HCT116 (cell line): ENCODE measurements at regions not wholly inside any gene's neighbourhood (a gene's known extent, or its start where the extent isn't known, plus 50 kb on each side); places are given as distances from the start of the nearest gene placed in this dataset.

ENCODE experiments used
- ATAC-seq: fragments of 200-7000 bp; cut with Tn5 transposase; 2 replicates; pipeline ENCODE4 v1.9.1; 2020; ENCODE audit warnings: mild to moderate bottlenecking, moderate library complexity
- BruUV-seq: library from RNA; stranded (reverse); fragments of 400-500 nt; replicated peaks from 2 replicates; lab custom pipeline; 2021; lab: Mats Ljungman, UMichigan
- CTCF ChIA-PET: fragments of 300-600 bp; sonication (Branson Sonifier 250); formaldehyde crosslinking; loops from one replicate; lab custom pipeline; 2021; ENCODE audit warnings: antibody characterized with exemption; lab: Charles Lee
- POLR2A ChIA-PET: fragments of 300-600, 350-600 bp; sonication (Branson Sonifier 250); formaldehyde crosslinking; loops from one replicate; lab custom pipeline; 2021; ENCODE audit warnings: antibody characterized with exemption; lab: Charles Lee
- RAD21 ChIA-PET, 2 experiments: fragments of 300-600 bp; sonication (Branson Sonifier 250); formaldehyde crosslinking; loops; one replicate each; lab custom pipeline; 2023; ENCODE audit warnings: low total read pairs in 2 of 2; ENCODE audit not compliant: uncharacterized antibody in 2 of 2, unreplicated experiment in 2 of 2, low non-redundant PET in 1 of 2; lab: Charles Lee
- DNase-seq: peaks from one replicate; pipeline ENCODE4 v3.0.0-alpha.2; 2010; ENCODE audit warnings: low read depth, low spot score
- H2AFZ ChIP-seq: fragments of 200-600 bp; shearing (Covaris generic), sonication (generic); 2 replicates; pipeline ENCODE4 v1.6.1; 2017; ENCODE audit warnings: low read depth, mixed run types, mixed read lengths, antibody characterized with exemption, low read length; ENCODE audit not compliant: poor library complexity, severe bottlenecking
- H3K27ac ChIP-seq: 2 replicates; pipeline ENCODE4 v1.5.1; 2012; ENCODE audit warnings: low read depth, low read length
- H3K27me3 ChIP-seq: fragments of 200-600 bp; sonication (generic); 2 replicates; pipeline ENCODE4 v1.6.1; 2016; ENCODE audit warnings: mixed run types, low read length, mixed read lengths; ENCODE audit not compliant: insufficient read depth
- H3K36me3 ChIP-seq, 2 experiments: fragments of 200-500 bp in 1 of 2; fragments of 200-600 bp in 1 of 2; sonication (Bioruptor generic) in 1 of 2; sonication (generic) in 1 of 2; 2 replicates each; pipeline versions ENCODE4 v1.5.1 to v1.6.1; 2014 to 2016; ENCODE audit warnings: low read length in 2 of 2, inconsistent platforms in 1 of 2, mixed read lengths in 1 of 2, mixed run types in 1 of 2; ENCODE audit not compliant: insufficient read depth in 2 of 2, control insufficient read depth in 1 of 2
- H3K4me1 ChIP-seq, 2 experiments: fragments of 200-600 bp in 1 of 2; sonication (generic) in 1 of 2; 2 replicates each; pipeline versions ENCODE4 v1.5.1 to v1.6.1; 2012 to 2017; ENCODE audit warnings: low read length in 2 of 2, inconsistent platforms in 1 of 2, mild to moderate bottlenecking in 1 of 2, mixed read lengths in 1 of 2, mixed run types in 1 of 2, moderate library complexity in 1 of 2; ENCODE audit not compliant: insufficient read depth in 2 of 2, control insufficient read depth in 1 of 2
- H3K4me2 ChIP-seq: fragments of 200-600 bp; sonication (generic); 2 replicates; pipeline ENCODE4 v1.6.1; 2017; ENCODE audit warnings: mixed run types, low read length, mixed read lengths
- H3K4me3 ChIP-seq, 2 experiments: fragments of 200-600 bp in 1 of 2; sonication (generic) in 1 of 2; replicated peaks in 1 of 2; 2 replicates each; pipeline ENCODE4 v1.5.1; 2011 to 2016; ENCODE audit warnings: low read length in 2 of 2, control low read depth in 1 of 2, low read depth in 1 of 2, mild to moderate bottlenecking in 1 of 2, mixed read lengths in 1 of 2, mixed run types in 1 of 2
- H3K79me2 ChIP-seq: fragments of 200-600 bp; sonication (generic); 2 replicates; pipeline ENCODE4 v1.6.1; 2017; ENCODE audit warnings: mild to moderate bottlenecking, mixed run types, low read length, moderate library complexity, mixed read lengths; ENCODE audit not compliant: insufficient read depth
- H3K9ac ChIP-seq: fragments of 200-600 bp; sonication (generic); 2 replicates; pipeline ENCODE4 v1.6.1; 2016; ENCODE audit warnings: low read length, mixed read lengths
- H3K9me2 ChIP-seq: fragments of 200-600 bp; sonication (generic), shearing (Covaris generic); 2 replicates; pipeline ENCODE4 v1.6.1; 2017; ENCODE audit warnings: mixed run types, mild to moderate bottlenecking, moderate library complexity; ENCODE audit not compliant: insufficient read depth
- H3K9me3 ChIP-seq, 2 experiments: fragments of 200-500 bp in 1 of 2; fragments of 200-600 bp in 1 of 2; sonication (Bioruptor generic) in 1 of 2; sonication (generic) in 1 of 2; 2 replicates each; pipeline ENCODE4 v1.6.1; 2014 to 2017; ENCODE audit warnings: low read length in 2 of 2, mixed read lengths in 2 of 2, inconsistent platforms in 1 of 2, low read depth in 1 of 2, mild to moderate bottlenecking in 1 of 2, mixed run types in 1 of 2, moderate library complexity in 1 of 2; ENCODE audit not compliant: control insufficient read depth in 1 of 2, insufficient read depth in 1 of 2
- H4K20me1 ChIP-seq: fragments of 200-600 bp; sonication (generic), shearing (Covaris generic); 2 replicates; pipeline ENCODE4 v1.6.1; 2017; ENCODE audit warnings: mixed run types, mild to moderate bottlenecking, moderate library complexity; ENCODE audit not compliant: insufficient read depth
- CEBPB ChIP-seq: IDR thresholded peaks from 2 replicates; pipeline ENCODE4 v1.6.1; 2012; ENCODE audit warnings: low read depth
- ELF1 ChIP-seq: IDR thresholded peaks from 2 replicates; pipeline ENCODE4 v1.6.1; 2012; ENCODE audit warnings: low read depth, borderline replicate concordance
- EZH2 ChIP-seq: fragments of 200-600 bp; sonication (generic); IDR thresholded peaks from 2 replicates; pipeline ENCODE4 v1.6.1; 2017; ENCODE audit warnings: antibody characterized with exemption, mixed run types
- EZH2phosphoT487 ChIP-seq: fragments of 200-600 bp; IDR thresholded peaks from 2 replicates; pipeline ENCODE4 v1.6.1; 2018; ENCODE audit warnings: antibody characterized with exemption, borderline replicate concordance
- FOSL1 ChIP-seq: IDR thresholded peaks from 2 replicates; pipeline ENCODE4 v1.6.1; 2012; ENCODE audit warnings: low read depth
- JUND ChIP-seq: IDR thresholded peaks from 2 replicates; pipeline ENCODE4 v1.6.1; 2012
- POLR2A ChIP-seq: IDR thresholded peaks from 2 replicates; pipeline ENCODE4 v1.7.0; 2011; ENCODE audit warnings: borderline replicate concordance; ENCODE audit not compliant: insufficient read depth, insufficient read length; ENCODE audit errors: extremely low read depth
- POLR2AphosphoS5 ChIP-seq: IDR thresholded peaks from 2 replicates; pipeline ENCODE4 v1.6.1; 2011; ENCODE audit warnings: mild to moderate bottlenecking, low read depth, low read length, moderate library complexity
- SIN3A ChIP-seq: IDR thresholded peaks from 2 replicates; pipeline ENCODE4 v1.6.1; 2012; ENCODE audit warnings: low read depth
- SP1 ChIP-seq: IDR thresholded peaks from 2 replicates; pipeline ENCODE4 v1.6.1; 2012; ENCODE audit warnings: low read depth
- SRF ChIP-seq: IDR thresholded peaks from 2 replicates; pipeline ENCODE4 v1.6.1; 2012; ENCODE audit warnings: low read depth
- TCF7L2 ChIP-seq: IDR thresholded peaks from 2 replicates; pipeline ENCODE4 v1.7.0; 2011; ENCODE audit warnings: borderline replicate concordance, inconsistent platforms; ENCODE audit not compliant: insufficient read depth, insufficient read length; ENCODE audit errors: extremely low read depth
- YY1 ChIP-seq: IDR thresholded peaks from 2 replicates; pipeline ENCODE4 v1.6.1; 2011; ENCODE audit warnings: low read length, low read depth, moderate library complexity, mild to moderate bottlenecking; ENCODE audit not compliant: insufficient replicate concordance; ENCODE audit errors: extremely low read depth
- ZNF274 ChIP-seq: fragments of 200-500 bp; sonication (Bioruptor generic); IDR thresholded peaks from 2 replicates; pipeline ENCODE4 v1.6.1; 2014; ENCODE audit warnings: mild to moderate bottlenecking, low read depth, low read length, inconsistent platforms
- intact Hi-C: fragments of 100-400 bp; cut with micrococcal nuclease; formaldehyde crosslinking; loops from 2 replicates; pipeline ENCODE4 v1.10.0; 2022
- TF ChIP-seq, protein P1 (sequence below), 3 experiments: fragments of 200-600 bp in 1 of 3; sonication (generic) in 1 of 3; IDR thresholded peaks in 2 of 3; conservative IDR thresholded peaks in 1 of 3; 2 replicates each; pipeline ENCODE4 v1.5.1; 2012 to 2017; ENCODE audit warnings: low read depth in 2 of 3, low read length in 2 of 3, antibody characterized with exemption in 1 of 3, borderline replicate concordance in 1 of 3, control low read depth in 1 of 3, mild to moderate bottlenecking in 1 of 3, mixed read lengths in 1 of 3, mixed run types in 1 of 3, moderate library complexity in 1 of 3; ENCODE audit not compliant: insufficient read depth in 1 of 3
- TF ChIP-seq, protein P2 (sequence below): IDR thresholded peaks from 2 replicates; pipeline ENCODE4 v1.6.1; 2012
- TF ChIP-seq, protein P3 (sequence below): IDR thresholded peaks from 2 replicates; pipeline ENCODE4 v1.6.1; 2012
- TF ChIP-seq, protein P4 (sequence below): IDR thresholded peaks from 2 replicates; pipeline ENCODE4 v1.6.1; 2011; ENCODE audit warnings: mild to moderate bottlenecking, low read length, moderate library complexity; ENCODE audit not compliant: insufficient replicate concordance; ENCODE audit errors: extremely low read depth

DNA sequence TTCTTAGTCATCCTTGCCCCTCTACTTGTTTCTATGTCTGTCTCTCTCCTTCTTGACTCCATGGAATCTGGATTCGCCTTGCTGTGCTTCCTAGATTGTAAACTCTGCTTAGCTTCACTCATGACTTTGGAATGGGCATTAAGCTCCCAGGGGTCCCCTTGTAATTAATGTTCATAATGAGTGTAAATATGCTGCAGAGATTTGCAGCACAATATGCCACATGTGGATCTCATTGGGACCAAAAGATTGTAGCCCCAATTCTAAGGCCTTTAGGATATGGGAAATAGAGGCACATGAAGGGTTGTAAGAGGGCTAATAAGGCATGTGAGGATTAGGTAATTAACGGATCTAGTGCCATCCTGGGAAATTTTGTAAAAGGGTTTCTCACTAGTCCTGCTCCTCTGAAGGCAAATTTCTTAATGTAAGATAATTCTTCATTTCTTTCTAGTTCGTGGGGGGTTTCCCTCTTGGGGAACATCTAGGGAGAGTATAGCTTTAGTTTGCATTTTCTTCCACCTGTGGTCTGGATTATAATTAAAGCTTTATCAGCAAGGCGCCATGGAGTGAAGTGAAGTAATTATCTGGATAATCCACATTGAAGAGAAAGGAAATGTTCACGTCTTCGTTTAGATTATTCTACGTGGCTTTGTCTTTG is 659.2 kb upstream of the PLXNA2 start:
- H3K9ac ChIP-seq: no peak overlapping the region
- TF ChIP-seq SRF (no peak), SP1 (no peak), JUND (no peak), YY1 (no peak), POLR2AphosphoS5 (no peak), EZH2 (no peak), TCF7L2 (no peak), EZH2phosphoT487 (no peak), ZNF274 (no peak), CEBPB (no peak), FOSL1 (no peak), ELF1 (no peak), POLR2A (no peak), SIN3A (no peak)
- TF ChIP-seq, protein P1, sequence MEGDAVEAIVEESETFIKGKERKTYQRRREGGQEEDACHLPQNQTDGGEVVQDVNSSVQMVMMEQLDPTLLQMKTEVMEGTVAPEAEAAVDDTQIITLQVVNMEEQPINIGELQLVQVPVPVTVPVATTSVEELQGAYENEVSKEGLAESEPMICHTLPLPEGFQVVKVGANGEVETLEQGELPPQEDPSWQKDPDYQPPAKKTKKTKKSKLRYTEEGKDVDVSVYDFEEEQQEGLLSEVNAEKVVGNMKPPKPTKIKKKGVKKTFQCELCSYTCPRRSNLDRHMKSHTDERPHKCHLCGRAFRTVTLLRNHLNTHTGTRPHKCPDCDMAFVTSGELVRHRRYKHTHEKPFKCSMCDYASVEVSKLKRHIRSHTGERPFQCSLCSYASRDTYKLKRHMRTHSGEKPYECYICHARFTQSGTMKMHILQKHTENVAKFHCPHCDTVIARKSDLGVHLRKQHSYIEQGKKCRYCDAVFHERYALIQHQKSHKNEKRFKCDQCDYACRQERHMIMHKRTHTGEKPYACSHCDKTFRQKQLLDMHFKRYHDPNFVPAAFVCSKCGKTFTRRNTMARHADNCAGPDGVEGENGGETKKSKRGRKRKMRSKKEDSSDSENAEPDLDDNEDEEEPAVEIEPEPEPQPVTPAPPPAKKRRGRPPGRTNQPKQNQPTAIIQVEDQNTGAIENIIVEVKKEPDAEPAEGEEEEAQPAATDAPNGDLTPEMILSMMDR (IDR thresholded peaks at IDR 0.05 in 2 of 3, conservative IDR thresholded peaks at IDR 0.05 in 1 of 3; ENCODE audit: borderline replicate concordance in 1 of 3, insufficient read depth in 1 of 3, low read depth in 2 of 3, low read length in 2 of 3): no peak
- TF ChIP-seq, protein P2, sequence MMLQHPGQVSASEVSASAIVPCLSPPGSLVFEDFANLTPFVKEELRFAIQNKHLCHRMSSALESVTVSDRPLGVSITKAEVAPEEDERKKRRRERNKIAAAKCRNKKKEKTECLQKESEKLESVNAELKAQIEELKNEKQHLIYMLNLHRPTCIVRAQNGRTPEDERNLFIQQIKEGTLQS: no peak
- TF ChIP-seq, protein P3, sequence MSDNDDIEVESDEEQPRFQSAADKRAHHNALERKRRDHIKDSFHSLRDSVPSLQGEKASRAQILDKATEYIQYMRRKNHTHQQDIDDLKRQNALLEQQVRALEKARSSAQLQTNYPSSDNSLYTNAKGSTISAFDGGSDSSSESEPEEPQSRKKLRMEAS: no peak
- TF ChIP-seq, protein P4, sequence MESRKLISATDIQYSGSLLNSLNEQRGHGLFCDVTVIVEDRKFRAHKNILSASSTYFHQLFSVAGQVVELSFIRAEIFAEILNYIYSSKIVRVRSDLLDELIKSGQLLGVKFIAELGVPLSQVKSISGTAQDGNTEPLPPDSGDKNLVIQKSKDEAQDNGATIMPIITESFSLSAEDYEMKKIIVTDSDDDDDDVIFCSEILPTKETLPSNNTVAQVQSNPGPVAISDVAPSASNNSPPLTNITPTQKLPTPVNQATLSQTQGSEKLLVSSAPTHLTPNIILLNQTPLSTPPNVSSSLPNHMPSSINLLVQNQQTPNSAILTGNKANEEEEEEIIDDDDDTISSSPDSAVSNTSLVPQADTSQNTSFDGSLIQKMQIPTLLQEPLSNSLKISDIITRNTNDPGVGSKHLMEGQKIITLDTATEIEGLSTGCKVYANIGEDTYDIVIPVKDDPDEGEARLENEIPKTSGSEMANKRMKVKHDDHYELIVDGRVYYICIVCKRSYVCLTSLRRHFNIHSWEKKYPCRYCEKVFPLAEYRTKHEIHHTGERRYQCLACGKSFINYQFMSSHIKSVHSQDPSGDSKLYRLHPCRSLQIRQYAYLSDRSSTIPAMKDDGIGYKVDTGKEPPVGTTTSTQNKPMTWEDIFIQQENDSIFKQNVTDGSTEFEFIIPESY: no peak
- TF ChIP-seq, all 23 proteins: peak for 0
- H3K36me3 ChIP-seq: no peaks in the 10 kb centered on the region
- H3K27me3 ChIP-seq: no peaks in the 10 kb centered on the region
- POLR2A ChIA-PET: no interaction called here
- RAD21 ChIA-PET: no interaction called here
- H2AFZ ChIP-seq: no peak overlapping the region
- no peaks in the 10 kb centered on the region for H3K79me2 ChIP-seq
- H3K4me2 ChIP-seq: no peak overlapping the region
- H3K9me3 ChIP-seq: no peaks in the 10 kb centered on the region
- no peaks in the 10 kb centered on the region for H3K4me1 ChIP-seq
- DNase-seq (no peak), ATAC-seq (no peak)
- CTCF ChIA-PET: no interaction called here
- intact Hi-C loops: no loop called here
- H3K4me3 ChIP-seq: no peak overlapping the region
- no peaks in the 10 kb centered on the region for H4K20me1 ChIP-seq
- H3K9me2 ChIP-seq: no peaks in the 10 kb centered on the region
- no peak overlapping the region for H3K27ac ChIP-seq
- no TSS peak for BruUV-seq
